Keratinocyte (primary cell): ENCODE measurements at regions not wholly inside any gene's neighbourhood (a gene's known extent, or its start where the extent isn't known, plus 50 kb on each side); places are given as distances from the start of the nearest gene placed in this dataset.

Experiments
- DNase-seq: peaks from one replicate; pipeline ENCODE4 v3.0.0-alpha.2; 2011; ENCODE audit warnings: low read depth, missing footprints, low spot score
- FAIRE-seq: peaks from 2 replicates; lab custom pipeline; 2011; peaks lifted over from hg19 to GRCh38; lab: Jason Lieb, UNC
- H2AFZ ChIP-seq: 2 replicates; pipeline ENCODE4 v1.6.0; 2012; ENCODE audit warnings: low read length, control low read depth, inconsistent platforms; ENCODE audit not compliant: control insufficient read depth
- H3K27ac ChIP-seq: 2 replicates; pipeline ENCODE4 v1.5.1; 2011; ENCODE audit warnings: low read length; ENCODE audit not compliant: control insufficient read depth, insufficient read depth
- H3K27me3 ChIP-seq: 3 replicates; pipeline ENCODE4 v1.6.0; 2011; ENCODE audit warnings: low read length; ENCODE audit not compliant: control insufficient read depth, insufficient read depth; ENCODE audit errors: extremely low read depth
- H3K36me3 ChIP-seq, 2 experiments: 2 replicates in 1 of 2; 3 replicates in 1 of 2; pipeline ENCODE4 v1.5.1; 2011; ENCODE audit warnings: low read length in 2 of 2, mild to moderate bottlenecking in 1 of 2; ENCODE audit not compliant: control insufficient read depth in 2 of 2, insufficient read depth in 2 of 2; ENCODE audit errors: extremely low read depth in 1 of 2
- H3K4me1 ChIP-seq: 3 replicates; pipeline ENCODE4 v1.5.1; 2011; ENCODE audit warnings: low read length; ENCODE audit not compliant: control insufficient read depth, insufficient read depth; ENCODE audit errors: extremely low read depth
- H3K4me2 ChIP-seq: 3 replicates; pipeline ENCODE4 v1.6.0; 2011; ENCODE audit warnings: low read depth, low read length; ENCODE audit not compliant: control insufficient read depth, insufficient read depth; ENCODE audit errors: extremely low read depth
- H3K4me3 ChIP-seq, 3 experiments: fragments of 200-600 bp in 1 of 3; sonication (generic) in 1 of 3; 2 replicates in 2 of 3; 3 replicates in 1 of 3; pipeline ENCODE4 v1.5.1; 2011 to 2016; ENCODE audit warnings: low read length in 3 of 3, mild to moderate bottlenecking in 3 of 3, control low read depth in 2 of 3, inconsistent platforms in 1 of 3, low read depth in 1 of 3, mixed read lengths in 1 of 3, mixed run types in 1 of 3, moderate library complexity in 1 of 3; ENCODE audit not compliant: control insufficient read depth in 2 of 3, insufficient read depth in 2 of 3; ENCODE audit errors: extremely low read depth in 1 of 3
- H3K79me2 ChIP-seq: 2 replicates; pipeline ENCODE4 v1.6.0; 2012; ENCODE audit warnings: low read length; ENCODE audit not compliant: control insufficient read depth, insufficient read depth
- H3K9ac ChIP-seq: 3 replicates; pipeline ENCODE4 v1.6.0; 2011; ENCODE audit warnings: low read length; ENCODE audit not compliant: control insufficient read depth, insufficient read depth; ENCODE audit errors: extremely low read depth
- H3K9me1 ChIP-seq: 3 replicates; pipeline ENCODE4 v1.6.0; 2011; ENCODE audit warnings: low read length; ENCODE audit not compliant: control insufficient read depth, insufficient read depth; ENCODE audit errors: extremely low read depth
- H3K9me3 ChIP-seq: 2 replicates; pipeline ENCODE4 v1.5.1; 2012; ENCODE audit warnings: low read depth, low read length; ENCODE audit not compliant: control insufficient read depth
- H4K20me1 ChIP-seq: 3 replicates; pipeline ENCODE4 v1.6.0; 2011; ENCODE audit warnings: low read length; ENCODE audit not compliant: control insufficient read depth, insufficient read depth; ENCODE audit errors: extremely low read depth
- EZH2 ChIP-seq: IDR thresholded peaks from one replicate; pipeline ENCODE4 v1.6.1; 2012; ENCODE audit warnings: inconsistent platforms, mild to moderate bottlenecking, low read length, moderate library complexity
- dilution Hi-C: fragments of 300-500 bp; cut with MboI; formaldehyde crosslinking; loops from one replicate; pipeline ENCODE4 v1.7.0; 2020; ENCODE audit warnings: low sequenced_read_pairs; ENCODE audit not compliant: extremely low pct_ligation_motif_present
- TF ChIP-seq, protein P1 (sequence below), 3 experiments: IDR thresholded peaks in 1 of 3; conservative IDR thresholded peaks in 1 of 3; optimal IDR thresholded peaks in 1 of 3; 2 replicates in 2 of 3; 3 replicates in 1 of 3; pipeline versions ENCODE3 to v1.5.1; 2011; ENCODE audit warnings: low read length in 3 of 3, mild to moderate bottlenecking in 3 of 3, moderate library complexity in 2 of 3, control low read depth in 1 of 3, inconsistent platforms in 1 of 3; ENCODE audit not compliant: insufficient read depth in 2 of 3; ENCODE audit errors: extremely low read depth in 1 of 3

GRCh38 chr9:4362281-4362680 lies 62.4 kb upstream of the GLIS3 start:
- H3K4me1 ChIP-seq = no peaks in the 10 kb centered on the region
- dilution Hi-C loops = no loop called here
- H3K9me3 ChIP-seq = no peaks in the 10 kb centered on the region

DNA sequence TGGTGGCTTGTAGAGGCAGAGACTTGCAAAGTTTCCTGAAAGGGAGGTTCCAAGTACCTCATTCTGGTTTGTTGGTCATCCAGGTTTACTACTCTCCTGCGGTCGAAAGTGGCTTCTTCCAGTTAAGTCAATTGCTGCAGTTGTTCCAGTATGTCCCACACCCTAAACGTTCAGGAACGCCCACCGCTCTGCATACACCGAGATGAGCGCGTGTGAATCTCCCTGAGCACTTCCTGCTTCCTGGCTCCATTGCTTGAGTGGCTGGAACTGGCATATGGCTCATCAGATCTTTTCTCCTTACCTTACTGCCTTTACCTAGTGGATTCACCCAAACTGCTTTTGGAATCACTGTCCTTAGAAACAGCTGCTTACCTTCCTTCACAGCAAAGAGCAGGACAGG lies 59.1 kb upstream of the GLIS3 start:
- no peaks in the 10 kb centered on the region for H4K20me1 ChIP-seq
- no peak overlapping the region for H2AFZ ChIP-seq
- H3K4me3 ChIP-seq = no peak overlapping the region
- dilution Hi-C loops = no loop called here
- peaks cover 3% of the 10 kb centered on the region for H3K27me3 ChIP-seq
- DNase-seq (no peak), FAIRE-seq (no peak)
- no peak overlapping the region for H3K9ac ChIP-seq
- H3K36me3 ChIP-seq = no peaks in the 10 kb centered on the region
- H3K4me2 ChIP-seq = no peak overlapping the region
- H3K27ac ChIP-seq = no peak overlapping the region
- no peaks in the 10 kb centered on the region for H3K4me1 ChIP-seq
- no peaks in the 10 kb centered on the region for H3K9me1 ChIP-seq
- no peaks in the 10 kb centered on the region for H3K79me2 ChIP-seq
- H3K9me3 ChIP-seq = no peaks in the 10 kb centered on the region
- TF ChIP-seq EZH2 = no peak
- TF ChIP-seq, protein P1, sequence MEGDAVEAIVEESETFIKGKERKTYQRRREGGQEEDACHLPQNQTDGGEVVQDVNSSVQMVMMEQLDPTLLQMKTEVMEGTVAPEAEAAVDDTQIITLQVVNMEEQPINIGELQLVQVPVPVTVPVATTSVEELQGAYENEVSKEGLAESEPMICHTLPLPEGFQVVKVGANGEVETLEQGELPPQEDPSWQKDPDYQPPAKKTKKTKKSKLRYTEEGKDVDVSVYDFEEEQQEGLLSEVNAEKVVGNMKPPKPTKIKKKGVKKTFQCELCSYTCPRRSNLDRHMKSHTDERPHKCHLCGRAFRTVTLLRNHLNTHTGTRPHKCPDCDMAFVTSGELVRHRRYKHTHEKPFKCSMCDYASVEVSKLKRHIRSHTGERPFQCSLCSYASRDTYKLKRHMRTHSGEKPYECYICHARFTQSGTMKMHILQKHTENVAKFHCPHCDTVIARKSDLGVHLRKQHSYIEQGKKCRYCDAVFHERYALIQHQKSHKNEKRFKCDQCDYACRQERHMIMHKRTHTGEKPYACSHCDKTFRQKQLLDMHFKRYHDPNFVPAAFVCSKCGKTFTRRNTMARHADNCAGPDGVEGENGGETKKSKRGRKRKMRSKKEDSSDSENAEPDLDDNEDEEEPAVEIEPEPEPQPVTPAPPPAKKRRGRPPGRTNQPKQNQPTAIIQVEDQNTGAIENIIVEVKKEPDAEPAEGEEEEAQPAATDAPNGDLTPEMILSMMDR (optimal IDR thresholded peaks at IDR 0.05 in 1 of 3, IDR thresholded peaks at IDR 0.05 in 1 of 3, conservative IDR thresholded peaks at IDR 0.05 in 1 of 3; ENCODE audit: extremely low read depth in 1 of 3, insufficient read depth in 2 of 3, low read length in 3 of 3) = no peak

More at GRCh38 chr9:4362281-4362680, 62.4 kb upstream of the GLIS3 start:
- FAIRE-seq (no peak), DNase-seq (no peak)
- Histone ChIP-seq H2AFZ (no peak overlapping the region), H4K20me1 (no peaks in the 10 kb centered on the region), H3K27me3 (peaks cover 3% of the 10 kb centered on the region), H3K9me1 (no peaks in the 10 kb centered on the region), H3K9ac (no peak overlapping the region), H3K27ac (no peak overlapping the region), H3K79me2 (no peaks in the 10 kb centered on the region), H3K4me2 (no peak overlapping the region), H3K36me3 (no peaks in the 10 kb centered on the region), H3K4me3 (no peak overlapping the region)
- TF ChIP-seq, protein P1 (optimal IDR thresholded peaks at IDR 0.05 in 1 of 3, IDR thresholded peaks at IDR 0.05 in 1 of 3, conservative IDR thresholded peaks at IDR 0.05 in 1 of 3; ENCODE audit: extremely low read depth in 1 of 3, insufficient read depth in 2 of 3, low read length in 3 of 3) = no peak
- TF ChIP-seq EZH2 = no peak
